Endodermal cell (in vitro differentiated cells): ENCODE measurements at regions not wholly inside any gene's neighbourhood (a gene's known extent, or its start where the extent isn't known, plus 50 kb on each side); places are given as distances from the start of the nearest gene placed in this dataset.

Experiments
- DNase-seq: peaks from one replicate; pipeline ENCODE4 v3.0.0-alpha.2; 2017
- H3K27ac ChIP-seq: 2 replicates; pipeline ENCODE4 v1.5.1; 2013; ENCODE audit warnings: mild to moderate bottlenecking, low read depth, low read length, moderate library complexity
- H3K27me3 ChIP-seq: 2 replicates; pipeline ENCODE4 v1.6.1; 2013; ENCODE audit warnings: mild to moderate bottlenecking, low read length, moderate library complexity; ENCODE audit not compliant: insufficient read depth, control insufficient read depth, poor library complexity, severe bottlenecking
- H3K36me3 ChIP-seq: 2 replicates; pipeline ENCODE4 v1.7.0; 2013; ENCODE audit warnings: mild to moderate bottlenecking, low read length, moderate library complexity; ENCODE audit not compliant: control insufficient read depth, insufficient read depth
- H3K4me1 ChIP-seq: one replicate; pipeline ENCODE4 v1.7.0; 2013; ENCODE audit warnings: low read length; ENCODE audit not compliant: control insufficient read depth, insufficient read depth
- H3K4me3 ChIP-seq: 2 replicates; pipeline ENCODE4 v1.5.1; 2013; ENCODE audit warnings: mild to moderate bottlenecking, low read length, moderate library complexity
- H3K9ac ChIP-seq: 2 replicates; pipeline ENCODE4 v1.6.1; 2013; ENCODE audit warnings: mild to moderate bottlenecking, low read length, moderate library complexity; ENCODE audit not compliant: poor library complexity, severe bottlenecking; ENCODE audit errors: extremely low read depth
- H3K9me3 ChIP-seq: 2 replicates; pipeline ENCODE4 v1.6.1; 2013; ENCODE audit warnings: mild to moderate bottlenecking, low read length, moderate library complexity; ENCODE audit not compliant: control insufficient read depth
- H3K27ac Mint-ChIP-seq: 2 replicates; pipeline ENCODE4 v1.8.0; 2020; ENCODE audit warnings: mixed read lengths
- H3K27me3 Mint-ChIP-seq: 2 replicates; pipeline ENCODE4 v1.8.0; 2021; ENCODE audit warnings: mild to moderate bottlenecking, mixed read lengths; ENCODE audit not compliant: insufficient read depth
- H3K36me3 Mint-ChIP-seq: 2 replicates; pipeline ENCODE4 v1.8.0; 2020; ENCODE audit warnings: low read depth, mixed read lengths
- H3K4me1 Mint-ChIP-seq: 2 replicates; pipeline ENCODE4 v1.8.0; 2020; ENCODE audit warnings: mixed read lengths
- H3K4me3 Mint-ChIP-seq: 2 replicates; pipeline ENCODE4 v1.8.0; 2020; ENCODE audit warnings: mild to moderate bottlenecking, moderate library complexity, mixed read lengths
- H3K9me3 Mint-ChIP-seq: 2 replicates; pipeline ENCODE4 v1.8.0; 2020; ENCODE audit warnings: mild to moderate bottlenecking, mixed read lengths
- CTCF ChIP-seq: fragments of 200-600 bp; sonication (generic); conservative IDR thresholded peaks from 2 replicates; pipeline ENCODE4 v1.5.0; 2021; ENCODE audit warnings: antibody characterized with exemption, mild to moderate bottlenecking
- WGBS, 2 experiments: methylation state at CpG; one replicate each; pipeline versions ENCODE4 v1.1.5 to v1.1.7; 2013; ENCODE audit warnings: missing lambda C conversion rate in 2 of 2, mixed read lengths in 1 of 2; ENCODE audit not compliant: insufficient coverage in 1 of 2, insufficient read length in 1 of 2; 5-methylcytosine and 5-hydroxymethylcytosine counted together

- H3K27ac ChIP-seq: no peak overlapping the region
- 83% methylated on average over 2 of the region's 2 CpGs; no CpG with 5 or more reads in 1 of the 2 experiments for WGBS, 2 experiments
- DNase-seq: no peak
These were observed 103.6 kb upstream of the PTGFR start for GRCh38 chr1:78387201-78387600.

GRCh38 chr1:78387871-78388270 is 102.9 kb upstream of the PTGFR start:
- peaks cover 16% of the 10 kb centered on the region for H3K27me3 Mint-ChIP-seq
- no peak overlapping the region for H3K27ac Mint-ChIP-seq
- H3K9ac ChIP-seq: no peak overlapping the region
- H3K27ac ChIP-seq: no peak overlapping the region
- H3K9me3 ChIP-seq: no peaks in the 10 kb centered on the region
- no peaks in the 10 kb centered on the region for H3K36me3 Mint-ChIP-seq
- TF ChIP-seq CTCF: no peak
- no peak overlapping the region for H3K4me3 Mint-ChIP-seq
- peaks cover 2% of the 10 kb centered on the region for H3K4me1 Mint-ChIP-seq
- no peaks in the 10 kb centered on the region for H3K4me1 ChIP-seq
- DNase-seq: no peak
- no peaks in the 10 kb centered on the region for H3K27me3 ChIP-seq
- peaks cover 2% of the 10 kb centered on the region for H3K9me3 Mint-ChIP-seq
- no peak overlapping the region for H3K4me3 ChIP-seq
- no peaks in the 10 kb centered on the region for H3K36me3 ChIP-seq
- 89% methylated on average over 1 of the region's 1 CpG; no CpG with 5 or more reads in 1 of the 2 experiments for WGBS, 2 experiments

More at GRCh38 chr1:78387201-78387600, 103.6 kb upstream of the PTGFR start:
- Histone ChIP-seq H3K9ac (no peak overlapping the region), H3K36me3 (no peaks in the 10 kb centered on the region), H3K4me3 (no peak overlapping the region), H3K9me3 (no peaks in the 10 kb centered on the region), H3K27me3 (no peaks in the 10 kb centered on the region), H3K4me1 (no peaks in the 10 kb centered on the region)
- H3K36me3 Mint-ChIP-seq: no peaks in the 10 kb centered on the region
- H3K27me3 Mint-ChIP-seq: peaks cover 14% of the 10 kb centered on the region
- H3K4me3 Mint-ChIP-seq: no peak overlapping the region
- no peak overlapping the region for H3K27ac Mint-ChIP-seq
- peaks cover 2% of the 10 kb centered on the region for H3K9me3 Mint-ChIP-seq
- no peak for TF ChIP-seq CTCF
- peaks cover 6% of the 10 kb centered on the region for H3K4me1 Mint-ChIP-seq

DNA sequence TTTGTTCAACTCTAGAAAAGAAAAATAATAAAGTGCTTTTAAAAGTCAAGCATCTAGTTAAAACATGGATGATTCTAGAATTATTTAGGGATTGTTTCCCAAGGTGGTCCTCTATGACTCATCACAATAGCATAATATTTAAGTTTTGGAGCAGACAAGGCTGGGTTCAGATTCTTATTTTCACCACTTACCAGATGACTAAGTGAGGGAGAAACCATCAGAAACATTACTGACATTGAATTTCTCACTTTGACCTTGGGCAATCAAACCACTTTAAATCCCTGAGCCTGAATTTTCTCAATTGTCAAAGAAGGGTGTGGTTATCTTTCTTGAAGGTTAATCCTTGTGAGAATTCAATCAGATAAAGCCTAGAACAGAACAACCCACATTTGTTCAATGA is 102.5 kb upstream of the PTGFR start:
- no peak overlapping the region for H3K9ac ChIP-seq
- no peak overlapping the region for H3K27ac Mint-ChIP-seq
- no peaks in the 10 kb centered on the region for H3K27me3 ChIP-seq
- H3K4me1 Mint-ChIP-seq: peaks cover 2% of the 10 kb centered on the region
- H3K27ac ChIP-seq: no peak overlapping the region
- H3K27me3 Mint-ChIP-seq: peaks cover 17% of the 10 kb centered on the region
- no peak for DNase-seq
- no peak for TF ChIP-seq CTCF
- no peaks in the 10 kb centered on the region for H3K36me3 ChIP-seq
- H3K4me1 ChIP-seq: no peaks in the 10 kb centered on the region
- no peak overlapping the region for H3K4me3 ChIP-seq
- no peak overlapping the region for H3K4me3 Mint-ChIP-seq
- no peaks in the 10 kb centered on the region for H3K36me3 Mint-ChIP-seq
- peaks cover 2% of the 10 kb centered on the region for H3K9me3 Mint-ChIP-seq
- no peaks in the 10 kb centered on the region for H3K9me3 ChIP-seq
